ENCODE measurements at regions not wholly inside any gene's neighbourhood (a gene's known extent, or its start where the extent isn't known, plus 50 kb on each side); places are given as distances from the start of the nearest gene placed in this dataset.

GRCh38 chr3:41001556-41001955 is 197.7 kb upstream of the CTNNB1 start:
- H3K4me2 ChIP-seq, result no peak overlapping the region
- H3K4me1 ChIP-seq (ENCODE audit: low read depth, poor library complexity, severe bottlenecking), result no peaks in the 10 kb centered on the region
- no peaks in the 10 kb centered on the region for H4K20me1 ChIP-seq (ENCODE audit: insufficient read depth)
- H2AFZ ChIP-seq (ENCODE audit: low read depth), result no peak overlapping the region
- no peaks in the 10 kb centered on the region for H3K36me3 ChIP-seq (ENCODE audit: insufficient read depth)
- H3K4me3 ChIP-seq (IDR thresholded peaks at IDR 0.05; ENCODE audit: insufficient read depth, low read depth, low read length), result no peak overlapping the region
- no peak for TF ChIP-seq CTCF (conservative IDR thresholded peaks at IDR 0.05; ENCODE audit: low read depth, low read length)
- no peaks in the 10 kb centered on the region for H3K27me3 ChIP-seq (ENCODE audit: insufficient read depth, low read depth)
- H3K9ac ChIP-seq, result no peak overlapping the region
- H3K27ac ChIP-seq, result no peak overlapping the region
- no peaks in the 10 kb centered on the region for H3K79me2 ChIP-seq (ENCODE audit: insufficient read depth, low read depth)

GRCh38 chr3:41002104-41002503 is 197.2 kb upstream of the CTNNB1 start:
- no peak overlapping the region for H3K27ac ChIP-seq
- no peaks in the 10 kb centered on the region for H3K79me2 ChIP-seq (ENCODE audit: insufficient read depth, low read depth)
- no peak for TF ChIP-seq CTCF (conservative IDR thresholded peaks at IDR 0.05; ENCODE audit: low read depth, low read length)
- H2AFZ ChIP-seq (ENCODE audit: low read depth), result no peak overlapping the region
- H3K36me3 ChIP-seq (ENCODE audit: insufficient read depth), result no peaks in the 10 kb centered on the region
- H3K27me3 ChIP-seq (ENCODE audit: insufficient read depth, low read depth), result no peaks in the 10 kb centered on the region
- no peak overlapping the region for H3K4me2 ChIP-seq
- no peak overlapping the region for H3K9ac ChIP-seq
- H4K20me1 ChIP-seq (ENCODE audit: insufficient read depth), result no peaks in the 10 kb centered on the region
- H3K4me1 ChIP-seq (ENCODE audit: low read depth, poor library complexity, severe bottlenecking), result no peaks in the 10 kb centered on the region
- H3K4me3 ChIP-seq (IDR thresholded peaks at IDR 0.05; ENCODE audit: insufficient read depth, low read depth, low read length), result no peak overlapping the region

DNA sequence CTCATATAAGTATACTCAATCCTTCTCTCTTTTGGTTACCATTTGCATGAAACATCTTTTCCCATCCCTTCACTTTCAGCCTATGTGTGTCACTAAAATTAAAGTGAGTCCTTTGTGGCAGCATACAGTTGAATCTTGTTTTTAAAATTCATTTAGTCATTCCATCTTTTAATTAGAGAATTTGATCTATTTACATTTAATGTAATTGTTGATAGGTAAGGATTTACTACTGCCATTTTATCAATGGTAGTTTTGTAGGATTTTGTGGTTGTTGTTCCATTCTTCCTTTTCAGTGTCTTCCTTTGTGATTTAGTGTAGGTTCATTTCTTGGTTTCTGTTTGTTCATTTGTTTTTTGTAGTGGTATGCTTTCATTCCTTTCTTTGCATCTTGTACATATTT is 191.9 kb upstream of the CTNNB1 start:
- Histone ChIP-seq H3K27me3 (ENCODE audit: insufficient read depth, low read depth) (no peaks in the 10 kb centered on the region), H3K79me2 (ENCODE audit: insufficient read depth, low read depth) (no peaks in the 10 kb centered on the region), H2AFZ (ENCODE audit: low read depth) (no peak overlapping the region), H3K4me1 (ENCODE audit: low read depth, poor library complexity, severe bottlenecking) (no peaks in the 10 kb centered on the region), H3K4me2 (no peak overlapping the region), H3K36me3 (ENCODE audit: insufficient read depth) (no peaks in the 10 kb centered on the region), H4K20me1 (ENCODE audit: insufficient read depth) (no peaks in the 10 kb centered on the region), H3K27ac (no peak overlapping the region), H3K4me3 (IDR thresholded peaks at IDR 0.05; ENCODE audit: insufficient read depth, low read depth, low read length) (no peak overlapping the region), H3K9ac (no peak overlapping the region)
- TF ChIP-seq CTCF (conservative IDR thresholded peaks at IDR 0.05; ENCODE audit: low read depth, low read length), result no peak

DNA sequence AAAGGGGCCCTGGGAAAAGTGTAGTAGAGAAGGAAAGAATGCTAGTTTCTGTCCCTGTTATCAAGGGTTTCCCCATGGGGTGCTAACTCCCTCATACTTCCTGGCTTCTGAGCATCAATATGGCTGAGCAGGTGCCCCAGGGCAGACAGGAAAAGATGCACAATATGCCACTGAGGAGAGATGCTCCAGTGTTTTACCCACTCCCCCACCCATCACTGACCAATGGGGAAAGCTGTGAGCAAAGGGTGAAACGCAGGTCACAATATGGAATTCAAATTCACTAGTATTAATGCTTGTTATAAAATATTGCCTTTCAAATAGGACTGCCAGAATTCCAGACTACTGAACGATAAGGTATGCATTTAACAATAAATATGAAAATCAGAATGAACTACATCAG is 187.5 kb upstream of the CTNNB1 start:
- H3K4me2 ChIP-seq, result no peak overlapping the region
- no peaks in the 10 kb centered on the region for H3K79me2 ChIP-seq (ENCODE audit: insufficient read depth, low read depth)
- no peak overlapping the region for H3K9ac ChIP-seq
- no peaks in the 10 kb centered on the region for H3K27me3 ChIP-seq (ENCODE audit: insufficient read depth, low read depth)
- no peak overlapping the region for H3K4me3 ChIP-seq (IDR thresholded peaks at IDR 0.05; ENCODE audit: insufficient read depth, low read depth, low read length)
- no peak overlapping the region for H2AFZ ChIP-seq (ENCODE audit: low read depth)
- no peak for TF ChIP-seq CTCF (conservative IDR thresholded peaks at IDR 0.05; ENCODE audit: low read depth, low read length)
- no peaks in the 10 kb centered on the region for H3K36me3 ChIP-seq (ENCODE audit: insufficient read depth)
- no peak overlapping the region for H3K27ac ChIP-seq
- H3K4me1 ChIP-seq (ENCODE audit: low read depth, poor library complexity, severe bottlenecking), result no peaks in the 10 kb centered on the region
- no peaks in the 10 kb centered on the region for H4K20me1 ChIP-seq (ENCODE audit: insufficient read depth)

GRCh38 chr3:41018855-41019254 is 180.4 kb upstream of the CTNNB1 start:
- no peaks in the 10 kb centered on the region for H4K20me1 ChIP-seq (ENCODE audit: insufficient read depth)

More at GRCh38 chr3:41018855-41019254, 180.4 kb upstream of the CTNNB1 start:
- Histone ChIP-seq H2AFZ (ENCODE audit: low read depth) (no peak overlapping the region), H3K9ac (no peak overlapping the region), H3K27me3 (ENCODE audit: insufficient read depth, low read depth) (no peaks in the 10 kb centered on the region), H3K4me2 (no peak overlapping the region), H3K36me3 (ENCODE audit: insufficient read depth) (no peaks in the 10 kb centered on the region), H3K4me1 (ENCODE audit: low read depth, poor library complexity, severe bottlenecking) (no peaks in the 10 kb centered on the region), H3K27ac (no peak overlapping the region), H3K4me3 (IDR thresholded peaks at IDR 0.05; ENCODE audit: insufficient read depth, low read depth, low read length) (no peak overlapping the region), H3K79me2 (ENCODE audit: insufficient read depth, low read depth) (no peaks in the 10 kb centered on the region)
- TF ChIP-seq CTCF (conservative IDR thresholded peaks at IDR 0.05; ENCODE audit: low read depth, low read length), result no peak

Measured in KMS-11 (cell line).